Gastroesophageal sphincter (tissue), 3 donors: ENCODE measurements at regions not wholly inside any gene's neighbourhood (a gene's known extent, or its start where the extent isn't known, plus 50 kb on each side); places are given as distances from the start of the nearest gene placed in this dataset.

ENCODE experiments used
- EP300 ChIP-seq: sonication (generic); formaldehyde crosslinking; IDR thresholded peaks from one replicate; pipeline ENCODE4 v1.6.1; 2017; ENCODE audit warnings: antibody characterized with exemption, mild to moderate bottlenecking
- POLR2A ChIP-seq, 2 donors: fragments of 450-650 bp; IDR thresholded peaks; one replicate each; pipeline ENCODE4 v1.6.1; 2017; ENCODE audit warnings: antibody characterized with exemption in 2 of 2, mild to moderate bottlenecking in 2 of 2, moderate library complexity in 1 of 2
- POLR2AphosphoS5 ChIP-seq: sonication (generic); formaldehyde crosslinking; IDR thresholded peaks from one replicate; pipeline ENCODE4 v1.6.1; 2017; ENCODE audit warnings: antibody characterized with exemption
- TF ChIP-seq, protein P1 (sequence below), 4 experiments: fragments of 200-600 bp in 2 of 4; fragments of 450-650 bp in 2 of 4; sonication (generic) in 1 of 4; IDR thresholded peaks; one replicate each; pipeline ENCODE4 v1.5.1; 2017 to 2019; ENCODE audit warnings: antibody characterized with exemption in 4 of 4, mild to moderate bottlenecking in 2 of 4, moderate library complexity in 2 of 4

GRCh38 chr17:6330936-6331335 lies 104.0 kb downstream of the AIPL1 start:
- TF ChIP-seq, protein P1, sequence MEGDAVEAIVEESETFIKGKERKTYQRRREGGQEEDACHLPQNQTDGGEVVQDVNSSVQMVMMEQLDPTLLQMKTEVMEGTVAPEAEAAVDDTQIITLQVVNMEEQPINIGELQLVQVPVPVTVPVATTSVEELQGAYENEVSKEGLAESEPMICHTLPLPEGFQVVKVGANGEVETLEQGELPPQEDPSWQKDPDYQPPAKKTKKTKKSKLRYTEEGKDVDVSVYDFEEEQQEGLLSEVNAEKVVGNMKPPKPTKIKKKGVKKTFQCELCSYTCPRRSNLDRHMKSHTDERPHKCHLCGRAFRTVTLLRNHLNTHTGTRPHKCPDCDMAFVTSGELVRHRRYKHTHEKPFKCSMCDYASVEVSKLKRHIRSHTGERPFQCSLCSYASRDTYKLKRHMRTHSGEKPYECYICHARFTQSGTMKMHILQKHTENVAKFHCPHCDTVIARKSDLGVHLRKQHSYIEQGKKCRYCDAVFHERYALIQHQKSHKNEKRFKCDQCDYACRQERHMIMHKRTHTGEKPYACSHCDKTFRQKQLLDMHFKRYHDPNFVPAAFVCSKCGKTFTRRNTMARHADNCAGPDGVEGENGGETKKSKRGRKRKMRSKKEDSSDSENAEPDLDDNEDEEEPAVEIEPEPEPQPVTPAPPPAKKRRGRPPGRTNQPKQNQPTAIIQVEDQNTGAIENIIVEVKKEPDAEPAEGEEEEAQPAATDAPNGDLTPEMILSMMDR (IDR thresholded peaks at IDR 0.05), result no peak
- TF ChIP-seq POLR2A (IDR thresholded peaks at IDR 0.05), result no peak
- TF ChIP-seq POLR2AphosphoS5, result no peak
- no peak for TF ChIP-seq EP300
